ENCODE measurements at regions not wholly inside any gene's neighbourhood (a gene's known extent, or its start where the extent isn't known, plus 50 kb on each side); places are given as distances from the start of the nearest gene placed in this dataset.

GRCh38 chr3:15152184-15152583 is 53.2 kb upstream of the RBSN start:
- TF ChIP-seq HDAC1 (CRISPR knock-in tag; IDR thresholded peaks at IDR 0.05) = no peak
- no peak for TF ChIP-seq CTCF (CRISPR knock-in tag; IDR thresholded peaks at IDR 0.05)
- no peak for TF ChIP-seq RFX5 (IDR thresholded peaks at IDR 0.05; ENCODE audit: low read depth, low read length)
- no peak for TF ChIP-seq RCOR2 (CRISPR knock-in tag; IDR thresholded peaks at IDR 0.05)
- TF ChIP-seq ZBTB1 (CRISPR knock-in tag; IDR thresholded peaks at IDR 0.05; ENCODE audit: borderline replicate concordance) = no peak
- no peak for TF ChIP-seq ZNF121 (CRISPR knock-in tag; IDR thresholded peaks at IDR 0.05)
- TF ChIP-seq HIVEP1 (CRISPR knock-in tag; IDR thresholded peaks at IDR 0.05) = no peak
- no peak for TF ChIP-seq SIN3A (IDR thresholded peaks at IDR 0.05; ENCODE audit: borderline replicate concordance, low read depth, low read length)
- TF ChIP-seq GTF2F1 (IDR thresholded peaks at IDR 0.05; ENCODE audit: low read length) = no peak
- no peak for TF ChIP-seq ZNF24 (IDR thresholded peaks at IDR 0.05)
- no peak for TF ChIP-seq ZBTB7A (CRISPR knock-in tag; IDR thresholded peaks at IDR 0.05)
- no peak for TF ChIP-seq POLR2A (IDR thresholded peaks at IDR 0.05; ENCODE audit: insufficient read depth in 1 of 2, low read depth in 2 of 2, low read length in 2 of 2)
- TF ChIP-seq RAD21 (CRISPR knock-in tag; IDR thresholded peaks at IDR 0.05) = no peak

All from HepG2 (cell line).